GM19043 (cell line): ENCODE measurements at regions not wholly inside any gene's neighbourhood (a gene's known extent, or its start where the extent isn't known, plus 50 kb on each side); places are given as distances from the start of the nearest gene placed in this dataset.

ENCODE experiments used
- ATAC-seq: cut with Tn5 transposase; IDR thresholded peaks from one replicate; pipeline ENCODE4 v1.9.1; 2021; ENCODE audit warnings: low read depth; ENCODE audit not compliant: unreplicated experiment

GRCh38 chr19:30148039-30148790 lies 206.2 kb downstream of the URI1 start:
- no peak for ATAC-seq

GRCh38 chr19:30148803-30149202 lies 206.8 kb downstream of the URI1 start:
- ATAC-seq = no peak

GRCh38 chr19:30149300-30149699 lies 207.3 kb downstream of the URI1 start:
- no peak for ATAC-seq

- ATAC-seq = no peak
Measured at GRCh38 chr19:30150626-30151025, 208.6 kb downstream of the URI1 start.

GRCh38 chr19:30151081-30151480 lies 209.0 kb downstream of the URI1 start:
- ATAC-seq = no peak

GRCh38 chr19:30152510-30153291 lies 210.7 kb downstream of the URI1 start:
- no peak for ATAC-seq

GRCh38 chr19:30153326-30154210 lies 211.5 kb downstream of the URI1 start:
- peak; percentile 84 for ATAC-seq

GRCh38 chr19:30154410-30154809 lies 212.4 kb downstream of the URI1 start:
- no peak for ATAC-seq

GRCh38 chr19:30155381-30156200 lies 213.6 kb downstream of the URI1 start:
- ATAC-seq = no peak

- ATAC-seq = no peak
Measured at GRCh38 chr19:30156646-30157045, 214.6 kb downstream of the URI1 start.

- ATAC-seq = no peak
Measured at GRCh38 chr19:30158067-30158892, 213.9 kb upstream of the ZNF536 start.

GRCh38 chr19:30158893-30159245 lies 213.3 kb upstream of the ZNF536 start:
- ATAC-seq = no peak

- no peak for ATAC-seq
Measured at GRCh38 chr19:30159636-30160035, 212.5 kb upstream of the ZNF536 start.

GRCh38 chr19:30160426-30160825 lies 211.8 kb upstream of the ZNF536 start:
- ATAC-seq = no peak

- ATAC-seq = no peak
Measured at GRCh38 chr19:30161021-30161655, 211.0 kb upstream of the ZNF536 start.

GRCh38 chr19:30161770-30162169 lies 210.4 kb upstream of the ZNF536 start:
- no peak for ATAC-seq

- ATAC-seq = no peak
Measured at GRCh38 chr19:30162718-30163117, 209.5 kb upstream of the ZNF536 start.

- no peak for ATAC-seq
Measured at GRCh38 chr19:30163663-30164062, 208.5 kb upstream of the ZNF536 start.

- no peak for ATAC-seq
Measured at GRCh38 chr19:30165228-30165813, 206.9 kb upstream of the ZNF536 start.
